ENCODE measurements at regions not wholly inside any gene's neighbourhood (a gene's known extent, or its start where the extent isn't known, plus 50 kb on each side); places are given as distances from the start of the nearest gene placed in this dataset.

GRCh38 chr11:19480540-19480939 lies 232.1 kb upstream of the NAV2 start:
- Histone ChIP-seq H3K36me3 (ENCODE audit: insufficient read depth, low read length) (no peaks in the 10 kb centered on the region), H3K9ac (ENCODE audit: low read depth, low read length) (no peak overlapping the region), H3K9me3 (ENCODE audit: insufficient read depth, low read length, severe bottlenecking) (no peaks in the 10 kb centered on the region), H3K79me2 (ENCODE audit: insufficient read depth, low read length) (no peaks in the 10 kb centered on the region), H3K4me3 (ENCODE audit: low read depth in 1 of 2, low read length in 2 of 2) (no peak overlapping the region), H4K20me1 (ENCODE audit: insufficient read depth, low read length) (0 out of 2 replicates have a peak, but pooled peaks cover 3% of the 10 kb centered on the region), H3K4me2 (ENCODE audit: insufficient read depth, low read length) (no peak overlapping the region), H3K4me1 (ENCODE audit: insufficient read depth, low read length) (no peaks in the 10 kb centered on the region), H3K27me3 (ENCODE audit: insufficient read depth, low read length, poor library complexity) (peaks cover 11% of the 10 kb centered on the region), H3K27ac (ENCODE audit: low read length) (no peak overlapping the region), H2AFZ (ENCODE audit: low read depth, low read length) (no peak overlapping the region)
- ATAC-seq (ENCODE audit: insufficient read depth, low read depth), result no peak
- no peak for DNase-seq
- TF ChIP-seq, protein P1, sequence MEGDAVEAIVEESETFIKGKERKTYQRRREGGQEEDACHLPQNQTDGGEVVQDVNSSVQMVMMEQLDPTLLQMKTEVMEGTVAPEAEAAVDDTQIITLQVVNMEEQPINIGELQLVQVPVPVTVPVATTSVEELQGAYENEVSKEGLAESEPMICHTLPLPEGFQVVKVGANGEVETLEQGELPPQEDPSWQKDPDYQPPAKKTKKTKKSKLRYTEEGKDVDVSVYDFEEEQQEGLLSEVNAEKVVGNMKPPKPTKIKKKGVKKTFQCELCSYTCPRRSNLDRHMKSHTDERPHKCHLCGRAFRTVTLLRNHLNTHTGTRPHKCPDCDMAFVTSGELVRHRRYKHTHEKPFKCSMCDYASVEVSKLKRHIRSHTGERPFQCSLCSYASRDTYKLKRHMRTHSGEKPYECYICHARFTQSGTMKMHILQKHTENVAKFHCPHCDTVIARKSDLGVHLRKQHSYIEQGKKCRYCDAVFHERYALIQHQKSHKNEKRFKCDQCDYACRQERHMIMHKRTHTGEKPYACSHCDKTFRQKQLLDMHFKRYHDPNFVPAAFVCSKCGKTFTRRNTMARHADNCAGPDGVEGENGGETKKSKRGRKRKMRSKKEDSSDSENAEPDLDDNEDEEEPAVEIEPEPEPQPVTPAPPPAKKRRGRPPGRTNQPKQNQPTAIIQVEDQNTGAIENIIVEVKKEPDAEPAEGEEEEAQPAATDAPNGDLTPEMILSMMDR (IDR thresholded peaks at IDR 0.05; ENCODE audit: borderline replicate concordance, extremely low read depth, low read length, poor library complexity, severe bottlenecking), result no peak
- no peak for TF ChIP-seq EZH2 (IDR thresholded peaks at IDR 0.05; ENCODE audit: borderline replicate concordance, low read depth, low read length, severe bottlenecking)

DNA sequence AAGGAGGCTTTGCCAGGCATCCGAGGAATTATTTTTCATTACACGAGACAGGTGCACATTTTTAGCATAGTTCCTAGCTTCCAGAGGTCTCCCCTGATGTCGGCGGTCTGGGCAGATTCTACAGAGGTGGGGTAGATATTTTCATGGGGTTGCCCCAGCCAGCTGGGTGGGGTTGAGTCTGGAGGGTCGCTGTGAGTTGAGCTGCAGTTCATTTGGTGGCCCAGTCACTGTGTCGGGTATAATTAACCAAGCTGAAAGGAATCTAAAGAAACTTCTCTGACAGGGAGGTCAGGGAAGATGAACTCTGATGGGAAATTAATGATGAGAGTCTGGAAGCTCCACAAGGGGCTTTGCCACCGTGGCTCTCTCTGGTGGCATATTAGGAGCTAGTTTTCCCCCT lies 233.7 kb upstream of the NAV2 start:
- Histone ChIP-seq H3K27me3 (ENCODE audit: insufficient read depth, low read length, poor library complexity) (peaks cover 15% of the 10 kb centered on the region), H3K79me2 (ENCODE audit: insufficient read depth, low read length) (no peaks in the 10 kb centered on the region), H3K4me2 (ENCODE audit: insufficient read depth, low read length) (no peak overlapping the region), H3K9me3 (ENCODE audit: insufficient read depth, low read length, severe bottlenecking) (no peaks in the 10 kb centered on the region), H3K9ac (ENCODE audit: low read depth, low read length) (no peak overlapping the region), H3K4me1 (ENCODE audit: insufficient read depth, low read length) (no peaks in the 10 kb centered on the region), H2AFZ (ENCODE audit: low read depth, low read length) (no peak overlapping the region), H3K4me3 (ENCODE audit: low read depth in 1 of 2, low read length in 2 of 2) (no peak overlapping the region), H3K36me3 (ENCODE audit: insufficient read depth, low read length) (no peaks in the 10 kb centered on the region), H4K20me1 (ENCODE audit: insufficient read depth, low read length) (0 out of 2 replicates have a peak, but pooled peaks cover 3% of the 10 kb centered on the region), H3K27ac (ENCODE audit: low read length) (no peak overlapping the region)
- no peak for ATAC-seq (ENCODE audit: insufficient read depth, low read depth)
- DNase-seq, result no peak
- no peak for TF ChIP-seq EZH2 (IDR thresholded peaks at IDR 0.05; ENCODE audit: borderline replicate concordance, low read depth, low read length, severe bottlenecking)
- TF ChIP-seq, protein P1 (IDR thresholded peaks at IDR 0.05; ENCODE audit: borderline replicate concordance, extremely low read depth, low read length, poor library complexity, severe bottlenecking), result no peak

DNA sequence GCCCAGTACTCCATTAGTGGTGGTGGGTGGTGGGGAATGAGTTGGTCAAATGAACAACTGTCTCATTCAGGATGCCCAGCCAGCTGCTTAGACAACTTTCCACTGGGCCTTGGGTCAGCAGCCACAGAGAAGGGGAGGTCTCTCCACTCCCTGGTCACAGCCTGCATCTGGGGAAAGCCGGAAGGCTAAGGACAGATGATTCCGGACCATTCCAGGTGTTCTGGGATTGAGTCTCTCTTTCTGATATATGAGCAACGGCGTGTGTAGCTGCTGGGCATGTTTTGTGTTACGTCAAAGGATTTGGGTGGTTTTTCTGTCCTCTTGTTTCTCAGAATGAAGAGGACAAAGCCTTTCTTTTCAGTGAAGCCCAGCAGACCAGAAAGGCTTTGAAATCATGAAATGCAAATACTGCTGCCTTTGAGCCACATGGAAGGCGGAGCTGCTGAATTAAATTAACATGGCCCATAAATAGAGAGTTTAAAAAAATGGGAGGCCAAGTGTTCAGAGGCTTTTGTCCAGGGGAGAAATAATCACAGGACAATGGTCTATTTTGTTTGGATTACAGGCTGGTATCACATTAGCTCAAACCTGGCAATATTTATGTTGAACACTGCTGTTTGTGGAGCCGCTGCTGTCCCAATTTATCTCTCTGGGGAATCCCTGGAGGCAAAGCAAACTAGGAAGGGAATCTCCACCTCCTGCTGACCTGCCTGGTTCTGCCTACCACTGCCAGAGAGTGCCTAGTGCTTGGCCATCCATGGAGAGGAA lies 234.4 kb upstream of the E2F8 start:
- Histone ChIP-seq H3K27me3 (ENCODE audit: insufficient read depth, low read length, poor library complexity) (peaks cover 10% of the 10 kb centered on the region), H3K9ac (ENCODE audit: low read depth, low read length) (no peak overlapping the region), H3K9me3 (ENCODE audit: insufficient read depth, low read length, severe bottlenecking) (no peaks in the 10 kb centered on the region), H2AFZ (ENCODE audit: low read depth, low read length) (no peak overlapping the region), H4K20me1 (ENCODE audit: insufficient read depth, low read length) (no peaks in the 10 kb centered on the region), H3K4me3 (ENCODE audit: low read depth in 1 of 2, low read length in 2 of 2) (no peak overlapping the region), H3K79me2 (ENCODE audit: insufficient read depth, low read length) (no peaks in the 10 kb centered on the region), H3K36me3 (ENCODE audit: insufficient read depth, low read length) (no peaks in the 10 kb centered on the region), H3K4me1 (ENCODE audit: insufficient read depth, low read length) (no peaks in the 10 kb centered on the region), H3K4me2 (ENCODE audit: insufficient read depth, low read length) (no peak overlapping the region), H3K27ac (ENCODE audit: low read length) (no peak overlapping the region)
- DNase-seq (no peak), ATAC-seq (ENCODE audit: insufficient read depth, low read depth) (no peak)
- TF ChIP-seq EZH2 (IDR thresholded peaks at IDR 0.05; ENCODE audit: borderline replicate concordance, low read depth, low read length, severe bottlenecking), result no peak
- TF ChIP-seq, protein P1 (IDR thresholded peaks at IDR 0.05; ENCODE audit: borderline replicate concordance, extremely low read depth, low read length, poor library complexity, severe bottlenecking), result no peak
